GM19438 (cell line): ENCODE measurements at regions not wholly inside any gene's neighbourhood (a gene's known extent, or its start where the extent isn't known, plus 50 kb on each side); places are given as distances from the start of the nearest gene placed in this dataset.
"Not testable (repeated sequence)": the region's sequence is repeated elsewhere in the genome, so short reads cannot be mapped to it uniquely, and the experiment has no call there.

Source experiments
- ATAC-seq: cut with Tn5 transposase; IDR thresholded peaks from one replicate; pipeline ENCODE4 v1.9.1; 2021; ENCODE audit warnings: low read depth; ENCODE audit not compliant: unreplicated experiment

DNA sequence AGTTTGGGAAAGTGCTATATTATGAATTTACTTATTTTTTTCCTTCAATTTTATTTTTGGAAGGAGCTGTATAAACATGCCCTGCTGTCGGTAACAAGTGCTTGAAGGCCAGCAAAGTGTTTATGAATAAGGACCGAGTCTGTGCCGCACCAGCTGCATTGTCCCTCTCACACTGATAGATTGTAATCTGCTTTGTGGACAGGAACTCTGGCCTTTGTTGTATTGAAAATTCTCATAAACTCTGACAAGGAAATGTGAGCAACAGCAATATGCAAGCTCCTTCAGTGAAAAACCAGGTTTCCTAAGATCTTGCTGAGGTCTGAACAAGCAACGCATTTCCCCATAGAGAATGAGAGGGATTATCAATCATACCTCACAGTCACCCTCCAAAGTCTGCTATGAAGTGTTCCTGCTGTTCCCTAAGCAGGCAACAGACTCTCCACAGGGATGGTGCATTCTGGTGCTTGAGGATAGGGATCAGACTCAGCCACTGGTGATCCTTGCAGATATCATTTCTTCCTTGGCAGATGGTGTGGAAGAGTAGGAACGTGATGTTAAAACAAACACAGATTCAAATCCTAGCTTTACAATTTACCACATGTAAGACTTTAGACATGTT, 109.6 kb downstream of the KCNJ2 start:
- ATAC-seq, result no peak

DNA sequence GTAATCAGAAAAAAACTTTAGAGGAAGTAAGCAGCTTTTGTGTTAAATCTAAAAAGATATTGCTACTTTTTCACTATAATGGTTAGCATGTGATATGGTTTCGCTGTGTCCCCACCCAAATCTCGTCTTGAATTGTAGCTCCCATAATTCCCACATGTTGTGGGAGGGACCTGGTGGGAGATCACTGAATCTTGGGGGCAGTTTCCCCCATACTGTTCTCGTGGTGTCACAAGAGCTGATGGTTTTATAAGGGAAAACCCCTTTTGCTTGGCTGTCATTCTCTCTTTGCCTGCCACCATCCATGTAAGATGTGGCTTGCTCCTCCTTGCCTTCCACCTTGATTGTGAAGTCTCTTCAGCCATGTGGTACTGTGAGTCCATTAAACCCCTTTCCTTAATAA, 117.1 kb downstream of the KCNJ2 start:
- no peak for ATAC-seq

- no peak for ATAC-seq
These were observed 119.4 kb downstream of the KCNJ2 start for GRCh38 chr17:70288540-70289290.

GRCh38 chr17:70290770-70291169, 121.4 kb downstream of the KCNJ2 start:
- ATAC-seq, result no peak

DNA sequence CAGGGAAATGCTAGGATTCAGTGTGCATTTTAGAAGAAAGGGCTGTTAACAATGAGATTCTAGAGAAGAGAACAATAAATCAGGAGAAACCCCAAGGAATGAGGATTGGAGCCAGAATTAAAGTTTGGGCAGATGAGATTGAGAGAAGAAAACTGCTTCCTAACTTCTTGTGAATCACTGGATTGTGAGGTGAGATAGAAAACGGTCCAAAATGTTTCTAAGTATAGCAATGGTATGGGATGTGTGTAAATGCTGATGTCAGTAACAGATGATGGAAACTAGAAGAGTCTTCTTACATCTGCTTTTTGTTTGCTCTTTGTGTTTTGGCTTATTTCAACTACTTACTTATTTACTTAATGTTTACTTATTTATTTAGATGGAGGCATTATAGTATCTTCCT, 123.0 kb downstream of the KCNJ2 start:
- ATAC-seq, result no peak

- ATAC-seq, result not testable (repeated sequence)
These were observed 124.4 kb downstream of the KCNJ2 start for GRCh38 chr17:70293564-70294310.

DNA sequence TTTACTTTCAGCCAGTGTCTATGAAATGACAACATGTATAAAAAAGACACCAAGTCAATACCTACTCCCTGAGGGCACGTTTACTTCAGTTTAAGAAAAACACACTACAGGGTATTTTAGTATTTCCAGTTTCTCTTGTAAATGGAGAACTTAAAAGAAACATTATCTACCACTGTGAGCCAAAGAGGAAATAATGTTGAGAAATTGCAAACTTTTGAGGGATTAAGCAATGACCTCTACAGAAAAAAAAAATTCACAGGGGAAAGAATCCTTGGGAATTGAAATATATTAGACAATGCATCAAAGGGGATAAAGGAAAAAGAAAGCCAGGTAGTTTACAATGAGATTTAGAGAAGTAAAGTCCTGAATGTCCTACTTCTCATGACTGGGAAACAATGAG, 126.0 kb downstream of the KCNJ2 start:
- no peak for ATAC-seq

- ATAC-seq, result no peak
These were observed 126.4 kb downstream of the KCNJ2 start for GRCh38 chr17:70295731-70296130.

DNA sequence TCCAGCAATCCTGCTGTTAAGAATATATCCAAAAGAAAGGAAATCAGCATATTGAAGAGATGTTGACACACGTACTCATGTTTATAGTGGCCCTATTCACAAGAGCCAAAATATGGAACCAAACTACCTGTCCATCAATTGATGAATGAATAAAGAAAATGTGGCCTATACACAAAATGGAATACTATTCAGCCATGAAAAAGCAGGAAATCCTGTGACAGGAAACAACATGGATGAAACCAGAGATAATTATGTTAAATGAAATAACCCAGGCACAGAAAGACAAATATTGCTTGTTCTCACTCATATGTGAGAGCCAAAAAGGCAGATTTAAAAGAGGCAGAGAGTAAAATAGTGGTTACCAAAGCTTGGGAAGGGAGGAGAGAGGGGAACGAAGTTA, 127.1 kb downstream of the KCNJ2 start:
- no peak for ATAC-seq

DNA sequence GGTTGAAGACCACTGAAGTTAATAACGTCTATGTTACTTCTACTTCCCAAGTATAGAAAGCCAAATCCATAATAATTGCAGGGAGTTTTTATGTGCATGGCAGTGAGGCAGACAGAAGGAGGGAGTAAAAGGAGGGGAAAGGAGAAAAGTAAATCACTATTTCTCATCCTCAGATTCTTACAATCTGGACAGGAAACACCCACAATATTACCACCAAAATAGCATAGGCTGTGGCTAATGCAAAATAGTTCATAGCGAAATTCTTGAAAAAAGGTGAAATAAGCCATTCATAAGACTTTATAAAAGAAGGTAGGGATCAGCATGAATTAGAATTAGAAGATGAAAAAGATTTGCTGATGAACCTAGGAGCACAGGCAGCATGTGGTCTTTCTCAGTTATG, 128.1 kb downstream of the KCNJ2 start:
- ATAC-seq, result no peak

GRCh38 chr17:70298929-70299531, 129.7 kb downstream of the KCNJ2 start:
- ATAC-seq, result peak; percentile 64

DNA sequence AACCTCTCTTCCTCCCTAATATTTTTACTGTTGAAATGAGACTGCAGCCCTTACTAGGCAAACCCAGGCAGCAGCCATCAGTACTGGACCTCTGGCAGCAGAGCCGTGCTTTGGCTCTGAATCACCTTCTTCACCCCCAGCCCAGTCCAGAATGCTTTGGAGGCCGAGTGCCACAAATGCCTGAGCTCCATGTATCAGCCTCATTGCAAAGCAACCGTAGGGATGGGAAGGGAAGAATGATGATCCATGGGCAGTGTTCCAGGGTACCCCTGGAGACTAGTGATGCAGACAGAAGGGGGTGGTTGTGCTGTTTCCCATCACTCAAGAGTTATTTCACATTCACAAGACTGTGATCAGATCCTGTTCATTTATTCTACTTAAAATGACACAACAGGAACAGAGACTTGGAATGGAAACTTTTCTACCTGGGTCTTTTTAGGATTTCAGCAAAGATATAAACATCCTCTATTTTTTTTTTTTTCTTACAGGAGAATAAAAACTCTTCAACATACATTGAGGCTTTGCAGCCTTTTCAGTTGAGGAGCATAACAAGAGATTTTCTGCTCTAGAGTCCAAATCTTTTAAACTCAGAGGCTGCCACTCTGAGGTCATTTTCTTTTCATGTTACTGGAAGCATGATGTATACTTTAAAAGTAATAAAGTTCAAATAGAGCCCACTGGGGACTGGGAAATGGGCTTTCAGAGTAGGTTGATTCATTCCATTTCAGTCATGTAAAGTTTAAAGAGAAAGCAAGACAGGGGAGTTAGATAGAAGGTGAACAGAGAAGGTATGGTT, 138.3 kb downstream of the KCNJ2 start:
- no peak for ATAC-seq

DNA sequence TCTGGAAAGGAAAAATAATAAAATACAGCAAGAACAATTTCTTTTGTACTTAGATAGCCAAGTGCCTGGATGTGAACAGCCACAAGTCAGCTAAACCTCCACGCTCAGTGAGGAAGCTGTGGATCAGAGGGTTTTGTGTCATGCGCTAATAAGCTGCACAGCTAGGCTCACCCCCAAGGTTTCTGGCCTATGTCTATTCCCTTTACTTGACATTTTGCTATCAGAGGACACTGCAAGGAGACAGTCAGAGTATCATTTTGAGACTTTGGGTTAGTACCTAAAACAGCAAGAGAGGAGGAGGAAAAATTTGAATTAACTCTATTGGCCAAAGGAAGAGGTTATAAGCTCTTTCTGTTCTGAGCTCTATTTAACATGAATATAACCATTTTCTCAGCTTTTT, 139.3 kb downstream of the KCNJ2 start:
- no peak for ATAC-seq

DNA sequence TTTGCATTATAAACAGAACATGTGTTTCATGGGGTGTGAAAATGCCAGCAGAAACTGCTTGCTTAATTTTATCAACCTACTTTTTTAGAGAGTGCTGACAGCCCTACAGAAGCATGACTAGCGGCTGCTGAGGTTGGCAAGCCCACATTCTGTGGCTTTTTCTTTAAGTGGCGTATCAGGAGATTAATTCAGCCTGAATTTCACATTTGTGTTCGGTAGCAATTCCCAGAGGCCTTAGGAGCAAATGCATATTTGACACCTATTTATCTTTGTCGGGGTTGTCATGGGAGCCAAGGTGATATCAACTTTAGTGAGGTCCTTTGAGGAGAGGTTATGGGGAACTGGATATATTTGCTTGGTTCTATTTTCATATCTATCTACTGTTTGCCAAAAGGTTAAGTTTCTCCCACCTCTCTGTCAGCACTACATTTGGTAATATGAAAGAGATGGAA, 140.9 kb downstream of the KCNJ2 start:
- no peak for ATAC-seq

DNA sequence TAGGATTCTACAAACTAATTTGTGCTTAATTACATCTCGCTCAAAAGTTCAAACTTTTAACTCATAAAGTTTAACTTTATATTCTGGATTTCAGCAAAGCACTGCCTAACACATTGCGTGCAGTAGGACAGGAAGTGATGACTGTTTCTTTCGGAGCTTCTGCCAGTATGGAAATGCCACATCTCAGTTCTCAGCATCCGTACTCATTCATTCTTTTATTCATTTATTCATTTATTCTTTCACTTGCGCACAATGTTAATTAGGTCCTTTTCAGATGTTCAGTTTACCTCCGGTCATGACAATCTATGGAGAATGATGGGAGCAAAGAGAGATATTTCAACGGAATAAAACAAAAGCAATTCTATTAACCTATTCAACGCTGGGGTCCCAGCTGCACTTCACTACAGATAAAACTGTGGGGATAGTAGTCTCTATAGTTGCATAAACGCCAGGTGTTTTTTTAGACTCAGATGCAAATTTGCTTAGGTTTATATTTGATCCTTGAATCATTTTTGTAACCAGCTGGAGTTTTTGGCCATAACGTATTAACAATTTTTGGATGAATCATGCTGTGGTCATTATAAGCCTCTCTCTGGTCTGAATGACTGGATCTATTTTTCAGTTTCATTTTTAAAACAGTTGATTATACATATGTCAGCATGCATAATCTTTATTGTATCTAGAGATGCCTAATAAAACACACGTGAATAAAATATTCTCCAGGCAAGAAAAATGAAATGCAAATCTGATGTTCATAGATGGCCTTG, 143.9 kb downstream of the KCNJ2 start:
- peak; percentile 58 for ATAC-seq

GRCh38 chr17:70314096-70314495, 144.8 kb downstream of the KCNJ2 start:
- no peak for ATAC-seq

DNA sequence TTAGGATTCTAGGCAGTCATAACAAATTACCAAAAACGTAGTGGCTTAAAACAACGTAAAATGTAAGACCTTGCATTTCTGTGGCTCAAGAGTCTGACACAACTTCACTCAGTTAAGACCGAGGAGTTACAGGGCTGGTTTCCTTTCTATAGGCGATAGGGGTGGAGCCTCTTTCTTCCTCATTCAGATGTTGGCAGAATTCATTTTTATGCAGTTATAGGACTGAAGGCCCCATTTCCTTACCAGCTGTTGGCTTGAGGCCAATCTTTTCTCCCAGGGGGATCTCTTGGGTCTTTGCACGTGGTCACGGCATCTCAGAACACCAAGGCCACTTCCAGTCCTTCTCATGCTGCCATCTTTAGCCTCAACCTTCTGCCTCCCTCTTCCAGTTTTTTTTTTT, 145.2 kb downstream of the KCNJ2 start:
- ATAC-seq, result no peak

- no peak for ATAC-seq
These were observed 148.1 kb downstream of the KCNJ2 start for GRCh38 chr17:70317421-70317820.

GRCh38 chr17:70318051-70318450, 148.7 kb downstream of the KCNJ2 start:
- no peak for ATAC-seq

GRCh38 chr17:70319516-70319915, 150.2 kb downstream of the KCNJ2 start:
- ATAC-seq, result no peak
